ENCODE measurements at regions not wholly inside any gene's neighbourhood (a gene's known extent, or its start where the extent isn't known, plus 50 kb on each side); places are given as distances from the start of the nearest gene placed in this dataset.
"Not testable (repeated sequence)": the region's sequence is repeated elsewhere in the genome, so short reads cannot be mapped to it uniquely, and the experiment has no call there.

DNA sequence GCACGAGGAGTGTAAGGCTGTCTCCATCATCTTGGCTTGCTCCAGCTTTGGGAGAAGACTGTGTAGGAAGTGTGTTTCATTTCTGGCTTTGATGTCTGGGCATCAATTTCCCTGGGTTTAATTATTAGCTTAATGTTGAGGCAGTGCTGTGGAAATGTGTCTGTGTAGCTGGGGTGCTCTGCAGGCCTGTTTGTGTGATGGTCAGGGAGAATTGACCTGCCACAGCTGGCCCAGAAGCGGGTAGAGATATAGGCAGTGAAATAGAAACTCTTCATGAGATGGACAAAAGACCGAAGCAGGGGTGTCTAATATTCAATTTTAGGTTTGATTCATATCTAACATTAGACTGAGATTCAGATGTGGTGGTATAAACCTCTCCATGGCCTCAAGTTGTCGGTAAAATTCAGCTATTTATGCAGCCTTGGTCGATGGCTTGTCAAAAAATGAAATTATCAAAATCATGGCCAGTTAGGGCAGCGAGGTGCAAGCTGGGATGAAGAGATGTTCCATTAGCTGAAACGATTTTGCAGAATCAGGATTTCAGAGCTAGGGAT, 95.3 kb upstream of the SNX9 start:
- no peak for DNase-seq

DNA sequence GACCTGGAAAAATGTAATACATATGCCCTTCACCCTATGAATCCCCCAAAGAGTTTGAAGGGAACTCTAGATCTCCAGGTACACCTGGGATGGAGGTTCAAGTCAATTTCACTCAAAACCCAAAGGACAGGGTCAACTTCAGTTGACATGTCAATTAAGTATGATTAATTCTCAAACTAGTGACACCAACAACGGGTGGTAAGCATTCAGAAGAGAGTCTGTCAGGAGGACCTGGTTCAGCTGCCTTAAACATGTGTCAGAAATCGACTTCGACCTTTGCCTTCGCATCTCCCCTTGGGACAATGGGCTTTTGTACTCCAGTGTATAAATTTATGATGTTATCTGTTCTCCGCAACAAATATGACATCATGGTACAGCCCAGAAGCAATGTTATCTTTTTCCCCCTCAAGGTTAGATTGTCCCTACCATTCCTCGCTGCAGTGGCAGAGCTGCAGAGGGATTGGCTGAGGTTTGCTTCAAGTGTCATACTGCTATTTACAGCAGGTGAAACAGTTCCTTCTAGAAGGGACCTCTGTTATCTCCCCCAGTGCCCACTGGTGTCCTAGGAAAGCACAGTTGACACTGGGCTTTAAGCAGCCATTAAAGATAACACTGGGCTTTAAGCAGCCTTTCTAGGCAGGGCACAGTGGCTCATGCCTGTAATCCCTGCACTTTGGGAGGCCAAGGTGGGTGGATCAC, 94.7 kb upstream of the SNX9 start:
- no peak for DNase-seq

DNA sequence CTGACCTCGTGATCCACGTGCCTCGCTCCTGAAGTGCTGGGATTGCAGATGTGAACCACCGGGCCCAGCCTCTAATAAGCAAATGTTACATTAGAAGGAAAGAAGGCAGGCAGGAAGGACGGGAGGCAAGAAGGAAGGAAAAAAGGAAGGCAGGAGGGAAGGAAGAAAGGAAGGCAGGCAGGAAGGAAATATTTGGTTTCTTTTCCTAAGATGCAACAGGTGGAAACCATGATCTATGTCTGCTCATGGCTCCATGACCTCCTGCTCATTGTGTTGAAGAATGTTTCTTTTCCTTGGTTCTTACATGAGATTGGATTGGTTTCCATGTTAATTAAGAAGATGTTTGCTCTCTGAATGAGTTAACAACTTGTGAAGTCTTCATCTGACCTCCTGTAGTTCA, 91.8 kb upstream of the SNX9 start:
- DNase-seq, result no peak

DNA sequence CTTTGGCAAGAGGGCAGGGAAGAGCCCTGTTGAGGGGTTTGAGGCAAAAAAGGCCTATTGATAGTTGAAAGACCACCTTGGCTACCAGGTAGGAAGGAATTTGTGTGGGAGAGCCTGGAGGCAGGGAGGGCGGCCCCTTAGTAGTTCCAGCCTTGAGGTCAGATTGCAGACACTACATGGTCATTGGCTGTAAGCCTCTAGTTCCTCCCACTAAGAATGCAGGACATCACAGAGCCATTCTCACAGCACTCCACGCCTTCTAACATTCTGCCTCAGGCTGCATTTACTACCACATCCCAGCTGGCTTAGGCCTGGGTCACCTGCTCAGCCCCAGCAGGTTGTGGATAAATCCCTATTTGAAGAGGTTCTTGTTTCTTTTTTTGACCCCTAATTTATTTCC, 91.0 kb upstream of the SNX9 start:
- no peak for DNase-seq

DNA sequence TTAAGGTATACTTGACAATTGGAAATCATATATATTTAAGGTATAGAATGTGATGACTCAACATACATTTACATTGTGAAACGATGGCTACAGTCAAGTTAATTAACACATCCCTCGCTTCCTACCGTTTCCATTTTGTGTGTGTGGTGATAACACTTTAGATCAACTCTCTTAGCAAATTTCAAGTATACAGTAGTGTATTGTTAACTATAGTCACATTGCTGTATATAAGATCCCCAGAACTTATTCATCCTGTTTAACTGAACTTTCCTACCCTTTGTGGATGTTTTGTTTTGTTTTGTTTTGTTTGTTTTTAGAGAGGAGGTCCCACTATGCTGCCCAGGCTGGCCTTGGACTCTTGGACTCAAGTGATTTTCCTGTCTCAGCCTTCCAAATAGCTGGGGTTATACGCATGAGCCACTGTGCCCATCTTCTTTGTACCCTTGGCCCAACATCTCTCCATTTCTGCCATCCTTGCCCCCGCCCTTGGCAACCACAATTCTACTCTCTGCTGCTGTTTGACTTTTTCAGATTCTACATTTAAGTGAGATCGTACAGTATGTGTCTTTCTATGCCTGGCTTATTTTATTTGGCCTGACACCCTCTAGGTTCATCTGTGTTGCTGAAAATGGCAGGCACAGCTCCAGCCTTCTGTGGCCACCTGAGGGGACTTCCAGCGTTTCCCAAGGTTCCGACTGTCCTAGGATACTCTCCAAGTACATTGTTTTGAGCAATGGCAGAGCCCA, 90.5 kb upstream of the SNX9 start:
- no peak for DNase-seq

DNA sequence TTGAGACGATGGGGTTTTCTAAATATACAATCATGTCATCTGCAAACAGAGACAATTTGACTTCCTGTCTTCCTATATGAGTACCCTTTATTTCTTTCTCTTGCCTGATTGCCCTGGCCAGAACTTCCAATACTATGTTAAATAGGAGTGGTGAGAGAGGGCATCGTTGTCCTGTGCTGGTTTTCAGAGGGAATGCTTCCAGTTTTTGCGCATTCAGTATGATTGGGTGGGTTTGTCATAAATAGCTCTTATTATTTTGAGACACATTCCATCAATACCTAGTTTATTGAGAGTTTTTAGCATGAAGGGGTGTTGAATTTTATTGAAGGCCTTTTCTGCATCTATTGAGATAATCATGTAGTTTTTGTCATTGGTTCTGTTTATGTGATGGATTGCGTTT, 86.5 kb upstream of the SNX9 start:
- DNase-seq, result not testable (repeated sequence)

DNA sequence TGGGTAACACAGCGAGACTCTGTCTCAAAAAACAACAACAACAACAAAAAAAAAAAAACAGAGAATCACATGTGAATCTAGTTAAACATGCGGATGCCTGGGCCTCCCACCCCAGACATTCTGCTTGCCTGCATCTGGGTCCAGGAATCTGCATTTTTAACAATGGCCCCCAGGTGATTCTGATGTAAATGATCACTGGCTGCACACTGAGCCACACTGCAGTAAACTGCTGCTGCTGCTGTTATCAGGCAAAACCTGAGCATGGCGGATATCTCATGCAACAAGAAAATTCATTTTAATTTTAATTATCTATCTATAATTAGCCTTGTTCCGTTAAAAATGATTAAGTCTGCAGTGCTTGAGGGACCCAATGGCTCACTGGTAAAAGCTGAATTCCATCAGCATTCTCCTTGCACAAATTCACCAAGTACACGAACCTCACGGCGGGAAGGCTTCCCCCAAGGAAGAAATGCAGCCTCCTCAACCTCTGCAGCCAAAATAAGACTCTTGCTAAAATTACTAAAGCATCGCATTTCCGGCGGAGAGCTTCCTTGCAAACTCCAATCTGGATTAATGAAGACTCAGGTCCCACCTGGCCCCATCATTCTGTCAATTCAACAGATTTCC, 81.6 kb upstream of the SNX9 start:
- no peak for DNase-seq

DNA sequence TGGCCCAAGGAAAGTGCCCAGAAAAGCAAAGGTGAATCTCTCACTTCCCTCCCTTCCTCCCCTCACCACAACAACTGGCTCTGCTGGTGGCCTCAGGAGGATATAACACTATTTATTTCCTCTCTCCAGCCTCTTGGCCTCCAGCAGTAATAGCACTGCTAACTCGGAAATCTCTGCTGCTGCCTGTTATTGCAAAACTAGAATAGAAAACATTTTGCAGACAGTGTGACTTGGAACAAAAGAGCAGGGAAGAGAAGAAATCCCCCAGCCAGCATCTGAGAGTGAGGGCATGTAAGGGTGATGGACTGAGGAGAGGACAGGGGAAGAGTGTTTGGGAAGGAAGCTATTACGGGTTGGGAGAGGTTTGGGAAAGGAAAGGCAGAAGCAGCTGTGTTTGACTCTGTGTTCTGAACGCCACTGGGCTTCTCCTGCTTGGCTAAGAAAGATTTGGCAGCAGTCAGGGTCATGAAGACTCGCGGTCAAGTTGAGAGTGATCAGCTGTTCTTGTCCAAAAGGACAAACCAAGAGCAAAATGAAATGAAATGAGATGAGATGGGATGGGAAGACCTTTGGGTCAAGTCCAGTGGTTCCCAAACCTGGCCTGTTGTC, 81.0 kb upstream of the SNX9 start:
- no peak for DNase-seq

DNA sequence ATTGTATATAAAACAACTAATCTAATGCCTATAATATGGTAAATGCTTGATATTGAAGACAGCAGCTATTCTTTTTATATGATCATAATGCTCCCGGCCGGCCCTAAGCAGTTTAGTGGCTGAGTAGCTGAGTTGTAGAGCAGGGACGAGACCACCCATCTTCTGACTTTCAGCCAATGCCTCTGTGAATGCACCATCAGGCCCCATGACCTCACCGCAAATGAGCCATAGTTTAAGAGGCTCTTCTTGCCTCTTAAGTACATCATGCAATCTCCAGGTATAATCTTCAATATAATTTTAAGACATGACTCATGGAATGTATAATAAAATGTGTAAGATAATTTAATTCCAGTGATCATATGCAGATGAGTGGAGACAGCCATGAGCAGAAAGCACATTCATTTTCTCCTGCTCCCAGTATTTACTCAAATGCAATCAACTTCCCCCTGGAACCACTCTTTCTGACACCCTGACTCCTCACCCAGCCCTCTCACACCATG, 78.9 kb upstream of the SNX9 start:
- DNase-seq, result no peak

DNA sequence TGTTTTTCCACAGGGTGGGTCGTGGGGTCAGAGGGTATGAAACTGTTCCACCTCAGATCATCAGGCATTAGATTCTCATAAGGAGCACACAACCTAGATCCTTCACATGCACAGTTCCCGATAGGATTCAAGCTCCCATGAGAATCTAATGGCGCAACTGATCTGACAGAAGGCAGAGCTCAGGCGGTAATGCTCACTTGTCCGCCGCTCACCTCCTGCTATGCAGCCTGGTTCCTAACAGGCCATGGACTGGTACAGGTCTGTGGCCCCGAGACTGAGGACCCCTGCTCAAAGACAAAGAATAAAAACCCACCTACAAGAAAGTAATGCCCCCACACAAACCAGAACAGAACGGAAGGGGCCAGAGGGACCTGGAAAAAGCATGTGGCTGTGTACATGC, 76.1 kb upstream of the SNX9 start:
- DNase-seq, result no peak

DNA sequence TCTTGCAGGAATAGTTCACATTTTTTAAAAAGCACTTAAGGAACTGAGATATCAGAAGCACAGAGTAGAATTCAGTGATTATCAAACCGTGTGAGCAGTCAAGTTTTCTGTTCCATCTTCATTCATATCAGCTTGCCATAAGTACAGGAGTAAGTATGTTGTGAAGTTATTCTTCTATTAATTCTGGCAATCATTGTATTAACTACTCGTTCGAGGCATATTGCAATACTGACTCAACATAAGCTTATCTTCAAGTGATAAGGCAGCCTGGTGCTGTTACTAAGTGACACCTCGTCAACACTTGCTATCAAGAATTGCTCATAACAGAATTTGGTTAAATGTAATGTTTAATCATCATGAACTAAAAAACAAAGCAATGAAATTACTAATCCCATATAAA, 75.7 kb upstream of the SNX9 start:
- DNase-seq, result no peak

DNA sequence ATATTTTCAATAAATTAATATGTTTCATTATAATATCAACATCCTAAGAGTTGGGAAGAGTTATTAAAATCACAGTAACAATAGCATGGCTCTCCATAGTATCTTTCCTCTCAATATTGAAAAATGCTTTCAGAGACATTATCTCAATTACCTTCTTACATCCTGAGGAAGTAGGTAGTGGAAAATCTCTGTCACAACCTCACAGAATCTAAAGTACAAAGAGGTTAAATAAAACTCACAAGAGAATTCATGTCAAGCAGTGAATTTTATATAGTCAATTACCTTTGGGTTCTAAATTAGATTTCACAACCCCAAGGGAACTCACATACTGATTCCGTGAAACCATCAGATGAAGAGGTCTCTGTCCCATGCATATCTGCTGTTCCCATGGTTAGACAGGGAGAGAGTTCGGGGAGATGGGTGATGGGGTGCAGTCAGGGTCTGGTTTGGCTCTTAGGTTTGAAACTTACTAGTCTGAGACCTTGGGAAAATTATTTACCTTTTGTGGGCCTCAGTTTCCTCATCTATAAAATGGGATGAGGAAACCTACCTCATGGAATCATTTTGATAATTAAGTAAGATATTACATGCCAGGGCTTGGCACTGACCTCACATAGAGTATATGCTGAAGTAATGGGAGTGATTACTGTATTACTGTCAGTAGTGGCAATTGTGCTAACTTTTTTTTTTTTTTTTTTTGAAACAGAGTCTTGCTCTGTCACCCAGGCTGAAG, 74.0 kb upstream of the SNX9 start:
- DNase-seq, result no peak

DNA sequence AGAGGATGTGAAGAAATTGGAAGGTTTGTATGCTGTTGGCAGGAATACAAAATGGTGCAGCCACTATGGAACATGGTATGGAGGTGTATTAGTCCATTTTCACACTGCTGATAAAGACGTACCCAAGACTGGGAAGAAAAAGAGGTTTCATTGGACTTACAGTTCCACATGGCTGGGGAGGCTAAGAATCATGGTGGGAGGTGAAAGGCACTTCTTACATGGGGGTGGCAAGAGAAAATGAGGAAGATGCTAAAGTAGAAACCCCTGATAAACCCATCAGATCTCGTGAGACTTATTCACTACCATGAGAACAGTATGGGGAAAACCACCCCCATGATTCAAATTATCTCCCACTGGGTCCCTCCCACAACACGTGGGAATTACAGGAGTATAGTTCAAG, 72.1 kb upstream of the SNX9 start:
- not testable (repeated sequence) for DNase-seq

DNA sequence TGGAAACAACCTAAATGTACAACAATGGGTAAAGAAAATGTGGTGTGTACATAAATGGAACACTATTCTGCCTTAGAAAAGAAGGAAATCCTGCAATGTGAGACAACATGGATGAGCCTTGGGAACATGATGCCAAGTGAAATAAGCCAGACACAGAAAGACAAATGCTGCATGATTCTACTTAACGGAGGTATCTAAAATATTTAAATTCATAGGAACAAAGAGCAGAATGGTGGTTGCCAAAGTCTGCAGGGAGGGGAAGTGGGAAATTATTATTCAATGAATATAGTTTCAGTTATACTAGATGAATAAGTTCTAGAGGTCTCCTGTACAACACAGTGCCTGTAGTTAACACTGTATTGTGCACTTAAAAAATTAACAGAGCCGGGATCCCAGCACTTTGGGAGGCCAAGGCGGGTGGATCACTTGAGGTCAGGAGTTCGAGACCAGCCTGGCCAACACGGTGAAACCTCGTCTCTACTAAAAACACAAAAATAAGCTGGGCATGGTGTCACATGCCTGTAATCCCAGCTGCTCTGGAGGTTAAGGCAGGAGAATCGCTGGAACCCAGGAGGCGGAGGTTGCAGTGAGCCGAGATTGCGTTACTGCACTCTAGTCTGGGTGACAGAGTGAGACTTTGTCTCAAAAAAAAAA, 71.4 kb upstream of the SNX9 start:
- DNase-seq, result no peak

DNA sequence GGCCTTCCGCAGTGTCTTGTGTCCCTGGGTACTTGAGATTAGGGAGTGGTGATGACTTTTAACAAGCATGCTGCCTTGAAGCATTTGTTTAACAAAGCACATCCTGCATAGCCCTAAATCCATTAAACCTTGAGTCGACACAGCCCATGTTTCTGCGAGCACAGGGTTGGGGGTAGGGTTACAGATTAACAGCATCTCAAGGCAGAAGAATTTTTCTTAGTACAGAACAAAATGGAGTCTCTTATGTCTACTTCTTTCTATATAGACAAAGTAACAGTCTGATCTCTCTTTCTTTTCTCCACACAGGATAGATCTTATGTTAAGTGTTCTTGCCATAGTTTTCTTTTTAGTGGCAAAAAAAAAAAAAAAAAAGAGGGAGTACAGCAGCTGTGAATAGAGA, 70.2 kb upstream of the SNX9 start:
- not testable (repeated sequence) for DNase-seq

DNA sequence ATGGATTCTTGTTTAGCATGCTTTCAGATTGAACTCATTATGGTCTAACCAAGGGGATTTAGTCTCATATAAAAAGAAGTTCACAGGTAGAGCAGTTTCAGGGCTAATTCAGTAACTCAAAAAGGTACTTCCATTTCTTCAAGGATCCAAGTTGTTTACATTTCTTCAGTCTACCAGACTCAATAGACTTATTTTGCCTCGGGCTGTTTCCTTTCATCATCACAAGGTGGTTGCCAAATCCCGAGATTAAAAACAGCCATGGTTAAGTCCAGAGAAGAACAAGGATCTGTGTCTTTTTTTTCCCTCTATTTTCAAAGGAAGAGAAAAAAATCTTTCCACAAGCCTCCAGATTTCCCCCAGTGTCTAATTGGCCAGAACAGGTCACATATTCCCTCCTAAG, 69.8 kb upstream of the SNX9 start:
- DNase-seq, result no peak

DNA sequence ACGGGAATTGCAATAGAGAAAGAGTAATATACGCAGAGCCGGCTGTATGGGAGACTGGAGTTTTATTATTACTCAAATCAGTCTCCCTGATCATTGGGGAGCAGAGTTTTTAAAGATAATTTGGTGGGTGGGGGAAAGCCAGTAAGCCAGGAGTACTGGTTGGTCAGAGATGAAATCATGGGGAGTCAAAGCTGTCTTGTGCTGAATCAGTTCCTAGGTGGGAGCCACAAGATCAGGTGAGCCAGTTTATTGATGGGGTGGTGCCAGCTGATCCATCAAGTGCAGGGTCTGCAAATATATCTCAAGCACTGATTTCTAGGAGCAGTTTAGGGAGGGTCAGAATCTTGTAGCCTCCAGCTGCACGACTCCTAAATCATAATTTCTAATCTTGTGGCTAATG, 69.2 kb upstream of the SNX9 start:
- DNase-seq, result not testable (repeated sequence)

DNA sequence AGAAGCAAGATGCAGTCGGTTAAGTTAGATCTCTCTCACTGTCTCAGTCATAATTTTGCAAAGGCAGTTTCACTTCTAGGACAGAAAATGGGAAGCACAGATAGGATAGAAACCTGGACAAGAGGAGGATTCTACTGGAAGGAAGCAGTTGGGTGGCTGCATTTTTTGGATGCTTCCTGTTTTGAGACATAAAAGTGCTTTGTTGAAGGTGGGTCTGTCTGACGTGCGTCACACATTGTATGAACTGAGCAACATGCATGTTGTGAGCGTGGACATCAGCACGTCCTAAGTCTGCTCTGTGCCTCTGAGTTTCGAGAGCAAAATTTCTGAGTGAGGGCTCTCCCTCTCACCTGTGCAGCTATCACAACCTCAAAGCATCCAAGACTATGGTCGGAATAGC, 68.7 kb upstream of the SNX9 start:
- no peak for DNase-seq

DNA sequence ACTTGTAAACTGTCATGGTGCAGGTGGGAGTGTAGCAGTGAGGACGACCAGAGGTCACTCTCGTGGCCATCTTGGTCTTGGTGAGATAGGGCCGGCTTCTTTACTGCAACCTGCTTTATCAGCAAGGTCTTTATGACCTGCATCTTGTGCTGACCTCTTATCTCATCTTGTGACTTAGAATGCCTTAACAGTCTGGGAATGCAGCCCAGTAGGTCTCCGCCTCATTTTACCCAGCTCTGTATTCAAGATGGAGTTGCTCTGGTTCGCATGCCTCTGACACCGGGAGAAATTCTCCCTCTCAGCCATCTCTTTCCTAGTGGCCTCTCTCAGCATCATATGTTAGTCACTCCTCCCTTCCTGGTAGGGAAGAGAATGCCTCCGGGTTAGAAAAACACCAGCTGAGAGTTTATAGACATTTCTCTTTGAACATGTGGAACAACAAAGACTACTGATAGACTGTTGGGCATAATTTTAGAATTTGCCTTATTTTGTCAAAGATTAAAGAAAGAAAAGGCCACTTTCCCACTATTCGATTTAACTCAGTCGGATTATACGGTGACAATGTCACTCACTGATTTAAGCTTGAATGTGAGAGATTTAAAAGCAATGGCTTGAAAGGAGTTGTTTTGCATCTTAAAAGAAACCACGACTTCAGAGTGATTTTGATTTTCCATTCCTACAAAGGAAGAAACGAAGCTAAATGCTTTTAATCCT, 67.9 kb upstream of the SNX9 start:
- DNase-seq, result no peak

DNA sequence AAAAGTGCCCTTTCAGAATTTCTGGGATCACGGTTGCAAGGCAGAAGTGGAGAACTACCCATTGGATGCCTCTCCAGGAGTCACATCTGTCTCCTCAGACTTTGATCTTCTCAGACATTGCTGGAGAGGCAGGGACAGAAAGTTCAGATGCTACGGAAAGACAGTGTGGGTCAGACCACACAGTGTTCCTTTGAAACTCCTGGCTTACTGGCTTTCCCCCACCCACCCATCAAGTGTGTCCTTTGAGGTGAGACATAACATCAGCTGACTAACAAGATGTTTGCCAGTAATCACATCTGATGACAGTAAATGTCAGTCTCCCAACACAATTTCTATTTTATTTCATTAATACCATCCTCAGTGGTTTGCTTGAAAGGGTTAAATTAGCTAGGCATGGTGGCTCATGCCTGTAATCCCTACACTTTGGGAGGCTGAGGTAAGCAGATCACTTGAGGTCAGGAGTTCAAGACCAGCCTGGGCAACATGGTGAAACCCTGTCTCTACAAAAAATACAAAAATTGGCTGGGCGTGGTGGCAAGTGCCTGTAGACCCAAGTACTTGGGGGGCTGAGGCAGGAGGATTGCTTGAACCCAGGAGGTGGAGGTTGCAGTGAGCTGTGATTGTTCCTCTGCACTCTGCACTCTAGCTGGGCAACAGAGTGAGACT, 67.2 kb upstream of the SNX9 start:
- DNase-seq, result no peak

All from NCI-H1048 (cell line).